ENCODE measurements at regions not wholly inside any gene's neighbourhood (a gene's known extent, or its start where the extent isn't known, plus 50 kb on each side); places are given as distances from the start of the nearest gene placed in this dataset.

DNA sequence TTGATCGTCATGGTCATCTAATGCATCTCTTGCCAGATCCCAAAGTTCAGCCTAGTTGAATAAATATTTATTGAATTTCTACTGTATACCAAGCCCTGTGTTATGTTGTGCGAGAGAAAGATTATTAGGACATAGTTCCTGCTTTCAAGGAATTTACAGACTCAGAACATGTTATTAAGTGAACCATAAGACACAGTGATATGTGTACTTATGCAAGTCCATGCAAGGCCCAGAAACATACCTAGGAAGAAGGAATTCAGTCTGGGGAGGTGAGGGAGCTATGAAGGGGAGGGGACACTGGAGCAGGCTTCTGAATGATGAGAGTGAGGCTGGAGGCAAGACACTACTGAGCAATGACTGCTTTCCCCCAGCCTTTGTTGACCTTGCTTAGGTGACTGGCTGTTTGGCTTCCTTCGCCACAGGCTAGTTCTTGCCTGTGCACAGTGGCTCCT, 81.4 kb downstream of the ACAA2 start:
- DNase-seq (peak in 1 of 5 donors; percentile 40), FAIRE-seq (no peak)
- Histone ChIP-seq H3K36me3 (ENCODE audit: control insufficient read depth in 2 of 3, insufficient read depth in 3 of 3, low read length in 3 of 3) (no peaks in the 10 kb centered on the region), H3K9me3 (ENCODE audit: control insufficient read depth in 2 of 3, insufficient read depth in 1 of 3, low read length in 3 of 3) (no peaks in the 10 kb centered on the region), H3K27me3 (ENCODE audit: control insufficient read depth, insufficient read depth, low read length) (no peaks in the 10 kb centered on the region), H3K4me1 (ENCODE audit: control insufficient read depth in 2 of 3, insufficient read depth in 2 of 3, low read depth in 1 of 3, low read length in 3 of 3) (peaks cover 0 to 2% (median 0%) of the 10 kb centered on the region in 3 donors), H3K27ac (ENCODE audit: low read depth in 2 of 2, low read length in 2 of 2) (no peak overlapping the region), H3K4me3 (ENCODE audit: low read length in 3 of 3) (no peak overlapping the region), H3K9ac (ENCODE audit: low read length in 3 of 3) (no peak overlapping the region)
- intact Hi-C loops (cut with DNase I): no loop called here
- TF ChIP-seq, protein P1, sequence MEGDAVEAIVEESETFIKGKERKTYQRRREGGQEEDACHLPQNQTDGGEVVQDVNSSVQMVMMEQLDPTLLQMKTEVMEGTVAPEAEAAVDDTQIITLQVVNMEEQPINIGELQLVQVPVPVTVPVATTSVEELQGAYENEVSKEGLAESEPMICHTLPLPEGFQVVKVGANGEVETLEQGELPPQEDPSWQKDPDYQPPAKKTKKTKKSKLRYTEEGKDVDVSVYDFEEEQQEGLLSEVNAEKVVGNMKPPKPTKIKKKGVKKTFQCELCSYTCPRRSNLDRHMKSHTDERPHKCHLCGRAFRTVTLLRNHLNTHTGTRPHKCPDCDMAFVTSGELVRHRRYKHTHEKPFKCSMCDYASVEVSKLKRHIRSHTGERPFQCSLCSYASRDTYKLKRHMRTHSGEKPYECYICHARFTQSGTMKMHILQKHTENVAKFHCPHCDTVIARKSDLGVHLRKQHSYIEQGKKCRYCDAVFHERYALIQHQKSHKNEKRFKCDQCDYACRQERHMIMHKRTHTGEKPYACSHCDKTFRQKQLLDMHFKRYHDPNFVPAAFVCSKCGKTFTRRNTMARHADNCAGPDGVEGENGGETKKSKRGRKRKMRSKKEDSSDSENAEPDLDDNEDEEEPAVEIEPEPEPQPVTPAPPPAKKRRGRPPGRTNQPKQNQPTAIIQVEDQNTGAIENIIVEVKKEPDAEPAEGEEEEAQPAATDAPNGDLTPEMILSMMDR (IDR thresholded peaks at IDR 0.05; ENCODE audit: borderline replicate concordance, extremely low read depth, insufficient read depth): no peak

DNA sequence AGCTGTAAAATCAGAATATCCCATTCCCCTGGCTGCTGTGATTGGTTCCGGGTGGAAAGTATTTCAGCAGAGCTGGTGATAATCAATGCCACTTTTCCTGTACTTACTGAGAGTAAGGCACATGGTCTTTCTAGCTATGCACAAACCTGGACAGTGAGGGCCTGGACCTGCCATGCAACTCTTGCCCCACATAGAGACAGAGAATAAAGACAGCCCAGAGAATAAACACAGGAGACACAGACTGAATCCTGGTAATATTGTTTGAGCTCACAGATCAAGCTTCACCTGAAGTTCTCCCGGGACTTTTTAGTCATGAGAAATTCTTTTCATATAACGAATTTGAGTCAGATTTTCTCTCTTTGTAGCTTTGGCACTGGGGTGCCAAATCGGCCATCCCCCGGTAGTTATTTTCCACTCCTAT, 81.9 kb downstream of the ACAA2 start:
- FAIRE-seq (no peak), DNase-seq (no peak)
- H3K36me3 ChIP-seq (ENCODE audit: control insufficient read depth in 2 of 3, insufficient read depth in 3 of 3, low read length in 3 of 3): no peaks in the 10 kb centered on the region
- H3K9me3 ChIP-seq (ENCODE audit: control insufficient read depth in 2 of 3, insufficient read depth in 1 of 3, low read length in 3 of 3): no peaks in the 10 kb centered on the region
- H3K4me1 ChIP-seq (ENCODE audit: control insufficient read depth in 2 of 3, insufficient read depth in 2 of 3, low read depth in 1 of 3, low read length in 3 of 3): peaks cover 0 to 2% (median 0%) of the 10 kb centered on the region in 3 donors
- H3K27ac ChIP-seq (ENCODE audit: low read depth in 2 of 2, low read length in 2 of 2): no peak overlapping the region
- intact Hi-C loops (cut with DNase I): no loop called here
- H3K27me3 ChIP-seq (ENCODE audit: control insufficient read depth, insufficient read depth, low read length): no peaks in the 10 kb centered on the region
- TF ChIP-seq, protein P1 (IDR thresholded peaks at IDR 0.05; ENCODE audit: borderline replicate concordance, extremely low read depth, insufficient read depth): no peak
- no peak overlapping the region for H3K9ac ChIP-seq (ENCODE audit: low read length in 3 of 3)
- no peak overlapping the region for H3K4me3 ChIP-seq (ENCODE audit: low read length in 3 of 3)

DNA sequence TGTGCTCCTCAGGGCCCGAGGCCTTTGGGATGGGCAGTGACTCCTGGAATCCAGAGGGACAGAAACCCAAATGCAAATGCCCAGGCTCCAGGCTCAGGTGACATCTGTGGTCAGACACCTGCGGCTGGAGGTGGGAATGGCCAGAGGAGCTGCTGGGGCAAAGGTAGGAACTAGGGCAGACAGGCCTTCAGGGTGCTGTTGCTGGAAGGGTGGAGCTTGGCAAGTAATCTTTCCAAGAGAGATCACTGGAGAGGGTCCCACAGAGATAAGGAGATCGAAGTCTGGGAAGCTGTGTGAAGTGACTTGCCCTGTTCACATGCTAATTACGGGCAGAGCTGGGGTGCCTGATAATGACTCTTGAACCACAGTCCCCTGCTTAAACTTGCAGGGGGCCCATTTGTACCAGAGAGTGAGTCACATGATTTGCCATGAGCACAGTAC, 82.4 kb downstream of the ACAA2 start:
- DNase-seq: no peak
- H3K4me1 ChIP-seq (ENCODE audit: control insufficient read depth in 2 of 3, insufficient read depth in 2 of 3, low read depth in 1 of 3, low read length in 3 of 3): peaks cover 0 to 2% (median 0%) of the 10 kb centered on the region in 3 donors
- no peaks in the 10 kb centered on the region for H3K36me3 ChIP-seq (ENCODE audit: control insufficient read depth in 2 of 3, insufficient read depth in 3 of 3, low read length in 3 of 3)
- no peak overlapping the region for H3K27ac ChIP-seq (ENCODE audit: low read depth in 2 of 2, low read length in 2 of 2)
- TF ChIP-seq, protein P1 (IDR thresholded peaks at IDR 0.05; ENCODE audit: borderline replicate concordance, extremely low read depth, insufficient read depth): no peak
- H3K27me3 ChIP-seq (ENCODE audit: control insufficient read depth, insufficient read depth, low read length): no peaks in the 10 kb centered on the region
- no peak overlapping the region for H3K4me3 ChIP-seq (ENCODE audit: low read length in 3 of 3)
- no peaks in the 10 kb centered on the region for H3K9me3 ChIP-seq (ENCODE audit: control insufficient read depth in 2 of 3, insufficient read depth in 1 of 3, low read length in 3 of 3)
- intact Hi-C loops (cut with DNase I): no loop called here
- no peak overlapping the region for H3K9ac ChIP-seq (ENCODE audit: low read length in 3 of 3)
- no peak for FAIRE-seq

DNA sequence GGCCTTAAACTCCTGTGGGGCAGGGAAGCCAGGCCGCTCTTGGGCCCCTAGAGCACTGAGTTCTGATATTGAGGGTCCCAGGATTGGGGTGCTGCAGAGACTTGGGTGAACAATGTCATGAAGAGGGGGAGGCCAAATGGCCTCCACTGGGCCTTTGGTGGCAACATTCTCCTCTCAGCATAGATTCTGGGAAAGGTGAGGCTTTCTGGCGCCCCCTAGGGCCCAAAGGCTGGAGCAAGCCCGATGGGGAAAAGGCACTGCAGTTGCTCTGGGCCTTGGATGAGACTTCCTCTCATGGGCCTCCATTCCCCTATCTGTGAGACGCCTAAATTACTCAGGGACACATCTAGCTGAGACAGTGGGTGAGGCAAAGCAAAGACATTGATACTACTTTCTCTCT, 84.8 kb downstream of the ACAA2 start:
- intact Hi-C loops (cut with DNase I): no loop called here
- H3K27me3 ChIP-seq (ENCODE audit: control insufficient read depth, insufficient read depth, low read length): no peaks in the 10 kb centered on the region
- DNase-seq: peak in 4 of 5 donors; percentile 53 to 60 (median 57)

More for the DNA sequence above, 84.8 kb downstream of the ACAA2 start:
- Histone ChIP-seq H3K4me3 (ENCODE audit: low read length in 3 of 3) (no peak overlapping the region), H3K27ac (ENCODE audit: low read depth in 2 of 2, low read length in 2 of 2) (no peak overlapping the region), H3K9me3 (ENCODE audit: control insufficient read depth in 2 of 3, insufficient read depth in 1 of 3, low read length in 3 of 3) (no peaks in the 10 kb centered on the region), H3K9ac (ENCODE audit: low read length in 3 of 3) (no peak overlapping the region), H3K36me3 (ENCODE audit: control insufficient read depth in 2 of 3, insufficient read depth in 3 of 3, low read length in 3 of 3) (no peaks in the 10 kb centered on the region), H3K4me1 (ENCODE audit: control insufficient read depth in 2 of 3, insufficient read depth in 2 of 3, low read depth in 1 of 3, low read length in 3 of 3) (peaks cover 0 to 2% (median 0%) of the 10 kb centered on the region in 3 donors)
- FAIRE-seq: no peak
- TF ChIP-seq, protein P1 (IDR thresholded peaks at IDR 0.05; ENCODE audit: borderline replicate concordance, extremely low read depth, insufficient read depth): peak; percentile 64

Data from kidney (tissue), 13 donors.